ENCODE measurements at regions not wholly inside any gene's neighbourhood (a gene's known extent, or its start where the extent isn't known, plus 50 kb on each side); places are given as distances from the start of the nearest gene placed in this dataset.

- no peak for DNase-seq
Observed at GRCh38 chr5:93096561-93096960, 484.5 kb downstream of the NR2F1-AS1 start.

DNA sequence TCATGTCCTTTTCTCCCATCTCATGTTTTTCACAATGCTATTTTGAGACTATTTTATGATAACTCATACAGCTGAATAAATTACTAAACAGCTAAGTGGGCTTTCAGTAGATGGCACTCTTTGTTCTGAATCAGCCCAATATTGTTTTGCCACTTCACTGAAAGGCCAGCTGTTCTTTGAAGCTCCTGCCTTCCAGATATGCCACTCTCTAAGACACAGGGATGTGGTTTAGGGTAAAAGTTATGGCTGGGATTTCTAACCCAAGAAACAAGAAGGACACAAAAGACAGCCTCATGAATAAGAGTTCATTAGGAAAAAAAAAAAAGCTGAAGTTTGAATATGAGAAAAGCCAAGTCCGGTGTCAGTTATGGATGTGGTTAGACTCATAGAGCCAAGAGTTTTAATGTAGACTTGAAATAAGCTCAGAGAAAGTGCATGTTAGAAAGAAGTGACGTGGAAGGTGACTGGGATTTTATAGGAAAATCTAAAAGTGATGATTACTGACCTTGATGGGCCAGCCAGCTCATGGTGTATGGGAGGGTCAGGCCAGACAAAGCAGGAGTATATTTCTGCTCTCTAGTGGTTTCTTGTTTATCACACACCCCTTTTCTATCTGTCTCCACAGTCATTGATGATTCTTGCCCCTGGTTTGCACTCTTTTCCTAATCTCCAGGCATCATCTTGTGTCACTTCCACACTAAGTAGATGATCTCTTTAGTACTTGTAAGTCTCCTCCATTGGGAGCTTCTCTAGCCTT is 488.5 kb downstream of the NR2F1-AS1 start:
- DNase-seq = no peak

DNA sequence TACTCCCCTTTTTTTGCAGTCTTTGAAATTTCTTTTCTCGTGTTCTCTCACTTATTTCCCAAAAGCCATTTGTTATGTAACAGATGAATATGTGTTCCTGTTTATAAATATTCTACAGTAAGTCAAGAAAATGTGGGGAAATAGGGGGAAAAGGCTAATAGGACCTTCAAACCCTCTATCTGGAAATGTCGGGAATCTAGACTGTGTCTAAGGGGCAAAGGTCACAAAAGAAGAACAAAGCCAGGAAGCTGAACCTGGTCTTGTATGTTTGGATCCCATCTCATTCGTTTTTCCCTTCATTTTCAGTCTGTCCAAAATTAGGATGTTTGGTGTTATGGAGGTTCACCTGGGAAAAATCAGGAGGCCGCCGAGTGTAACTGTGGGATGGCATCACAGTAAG is 490.3 kb downstream of the NR2F1-AS1 start:
- no peak for DNase-seq

- DNase-seq = no peak
Observed at GRCh38 chr5:93088592-93089389, 492.2 kb downstream of the NR2F1-AS1 start.

- no peak for DNase-seq
Observed at GRCh38 chr5:93087326-93087725, 493.7 kb downstream of the NR2F1-AS1 start.

- DNase-seq = no peak
Observed at GRCh38 chr5:93082981-93083380, 498.0 kb downstream of the NR2F1-AS1 start.

DNA sequence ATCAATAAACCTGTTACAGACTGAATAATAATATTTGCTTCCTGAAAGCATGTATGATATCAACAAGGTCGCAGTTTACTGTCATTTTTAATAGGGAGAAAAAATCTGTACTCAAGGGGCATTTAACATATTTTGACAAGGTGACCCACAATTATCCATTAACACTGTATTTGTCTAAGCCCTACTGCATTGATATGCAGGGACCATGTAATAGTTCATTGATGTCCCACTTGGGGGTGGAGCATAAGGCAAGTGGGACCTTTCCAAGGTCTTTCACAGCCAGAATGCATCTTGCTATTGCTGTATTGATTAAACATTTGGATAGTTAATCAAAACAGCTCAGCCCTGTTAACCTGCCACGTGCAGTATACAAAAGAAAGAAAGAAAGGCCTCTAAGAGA is 502.0 kb downstream of the NR2F1-AS1 start:
- no peak for DNase-seq

DNA sequence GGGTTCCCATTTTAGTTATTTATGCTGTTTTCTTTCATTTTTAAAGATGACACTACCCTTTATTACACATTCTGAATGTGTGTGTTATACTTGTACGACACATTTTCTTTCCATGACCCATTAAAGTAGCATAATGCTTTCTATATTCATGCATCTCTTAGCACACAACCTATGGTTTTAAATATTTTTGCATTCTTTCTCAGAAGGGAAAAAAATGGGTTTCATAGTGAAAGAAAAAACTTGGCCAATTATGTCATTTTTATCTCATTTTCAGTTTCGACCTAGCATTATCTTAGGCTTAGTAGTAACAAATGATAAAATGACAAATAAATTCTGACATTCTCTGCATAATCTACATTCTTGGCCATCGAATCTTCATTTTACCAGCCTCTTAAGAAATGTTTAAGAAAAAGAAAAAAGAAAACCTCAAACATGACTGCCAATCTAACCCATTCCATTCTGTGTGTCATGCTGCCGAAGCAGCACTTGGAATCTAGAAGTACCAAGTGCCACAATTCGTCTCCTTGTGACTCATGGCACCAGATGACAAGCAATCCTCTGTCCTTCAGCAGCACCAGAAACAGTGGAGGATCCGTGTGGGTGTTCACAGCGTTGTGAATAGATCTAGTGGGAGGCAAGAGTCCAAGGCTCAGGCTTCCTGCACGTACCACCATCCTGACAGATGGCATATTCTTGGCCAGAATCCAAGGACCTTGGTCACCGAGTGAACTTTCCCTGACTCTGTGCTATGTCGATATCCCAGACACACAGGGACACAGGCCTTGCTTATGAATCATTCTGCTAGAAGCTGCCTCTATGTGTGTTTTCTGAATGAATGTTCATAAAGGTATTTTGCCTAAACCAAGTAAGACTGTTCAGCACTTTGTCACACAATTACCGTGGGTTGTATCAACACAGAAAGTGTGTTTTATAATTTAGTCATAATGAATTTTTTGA is 502.7 kb downstream of the NR2F1-AS1 start:
- no peak for DNase-seq

- no peak for DNase-seq
Observed at GRCh38 chr5:93076566-93076965, 504.5 kb downstream of the NR2F1-AS1 start.

GRCh38 chr5:93076096-93076495 is 504.9 kb downstream of the NR2F1-AS1 start:
- DNase-seq = no peak

DNA sequence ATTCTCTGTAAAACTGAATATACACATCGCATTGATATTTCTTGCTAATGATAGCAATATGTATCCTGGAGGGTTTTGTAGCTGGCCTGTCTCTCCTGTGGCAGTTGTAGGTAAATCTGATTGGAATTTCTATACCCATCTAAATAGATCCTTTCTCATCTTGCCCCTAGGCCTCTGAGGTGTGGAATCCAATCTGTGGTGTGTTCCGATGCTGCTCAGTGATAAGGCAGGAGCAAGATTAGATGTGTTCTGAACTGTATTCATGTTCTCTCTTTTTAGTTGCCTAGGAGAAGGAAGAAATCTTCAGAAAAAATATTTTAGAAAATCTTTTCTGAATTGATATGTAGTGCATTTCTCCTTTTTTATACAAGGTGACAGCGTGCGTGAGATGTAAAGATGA is 507.5 kb downstream of the NR2F1-AS1 start:
- no peak for DNase-seq

DNA sequence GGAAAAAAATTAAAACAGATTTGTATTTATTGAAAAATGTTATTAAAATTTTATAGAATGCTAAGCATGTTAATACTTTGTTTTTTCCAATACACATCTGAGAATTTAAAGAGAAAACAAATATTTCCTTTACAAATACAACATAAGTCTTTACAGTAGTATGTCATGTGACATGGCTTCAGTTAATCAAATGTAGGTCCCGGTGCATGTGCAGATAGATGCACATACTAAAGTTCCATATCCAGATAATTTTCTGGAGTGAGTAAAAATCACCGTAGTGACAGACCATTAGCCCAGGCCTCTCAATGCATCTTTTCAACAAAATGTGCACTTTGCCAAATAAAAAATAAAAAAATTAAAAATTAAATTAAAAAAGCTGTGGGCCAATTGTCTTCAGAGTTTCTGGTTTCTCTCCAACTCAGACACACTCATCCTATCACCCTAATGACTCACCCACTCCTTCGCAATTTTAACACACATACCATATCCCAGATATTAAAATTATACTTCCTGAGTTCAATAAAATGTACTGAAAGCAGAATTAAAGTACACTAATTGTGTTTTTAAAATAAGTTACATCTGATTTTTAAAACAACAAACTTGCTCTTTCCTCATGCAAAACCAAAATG is 508.1 kb downstream of the NR2F1-AS1 start:
- DNase-seq = no peak

DNA sequence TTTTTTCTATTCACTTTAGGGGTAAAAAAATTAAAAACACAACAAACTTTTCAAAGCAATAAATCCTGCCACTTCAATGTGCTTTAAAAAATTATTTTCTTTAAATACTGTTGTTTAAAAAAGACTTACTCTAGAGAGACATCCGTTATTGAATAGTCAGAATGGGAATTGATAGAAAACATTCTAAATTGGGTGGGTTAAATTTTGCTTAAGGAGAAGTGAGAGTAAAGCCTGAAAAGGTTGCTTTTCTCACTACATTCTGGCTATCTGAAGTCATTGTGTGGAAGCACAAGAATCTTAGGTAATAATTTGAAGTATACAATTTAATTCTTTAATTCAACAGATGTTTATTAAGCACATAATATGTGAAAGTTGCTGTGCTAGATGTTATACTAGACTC is 509.3 kb downstream of the NR2F1-AS1 start:
- no peak for DNase-seq

GRCh38 chr5:93070938-93071337 is 510.1 kb downstream of the NR2F1-AS1 start:
- DNase-seq = no peak

- DNase-seq = no peak
Observed at GRCh38 chr5:93069276-93069675, 511.7 kb downstream of the NR2F1-AS1 start.

- DNase-seq = no peak
Observed at GRCh38 chr5:93062548-93062947, 518.5 kb downstream of the NR2F1-AS1 start.

- no peak for DNase-seq
Observed at GRCh38 chr5:93058309-93058708, 522.7 kb downstream of the NR2F1-AS1 start.

- DNase-seq = no peak
Observed at GRCh38 chr5:93057311-93057710, 523.7 kb downstream of the NR2F1-AS1 start.

DNA sequence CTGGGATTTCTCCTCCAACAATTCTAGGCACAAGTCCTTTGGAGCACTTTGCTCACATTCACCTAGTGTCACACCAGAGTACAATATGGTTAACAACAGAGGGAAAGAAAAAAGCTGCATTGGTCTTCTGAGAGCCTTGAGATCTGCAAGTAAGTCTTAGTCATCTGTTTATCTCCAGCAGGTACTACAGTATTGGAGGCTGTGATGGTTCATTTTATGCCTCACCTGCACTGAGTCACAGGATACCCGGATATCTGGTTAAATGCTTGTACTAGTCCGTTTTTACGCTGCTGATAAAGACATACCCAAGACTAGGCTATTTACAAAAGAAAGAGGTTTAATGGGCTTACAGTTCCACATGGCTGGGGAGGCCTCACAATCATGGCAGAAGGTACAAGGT is 525.0 kb downstream of the NR2F1-AS1 start:
- no peak for DNase-seq

- DNase-seq = no peak
Observed at GRCh38 chr5:93055561-93055960, 525.5 kb downstream of the NR2F1-AS1 start.

DNA sequence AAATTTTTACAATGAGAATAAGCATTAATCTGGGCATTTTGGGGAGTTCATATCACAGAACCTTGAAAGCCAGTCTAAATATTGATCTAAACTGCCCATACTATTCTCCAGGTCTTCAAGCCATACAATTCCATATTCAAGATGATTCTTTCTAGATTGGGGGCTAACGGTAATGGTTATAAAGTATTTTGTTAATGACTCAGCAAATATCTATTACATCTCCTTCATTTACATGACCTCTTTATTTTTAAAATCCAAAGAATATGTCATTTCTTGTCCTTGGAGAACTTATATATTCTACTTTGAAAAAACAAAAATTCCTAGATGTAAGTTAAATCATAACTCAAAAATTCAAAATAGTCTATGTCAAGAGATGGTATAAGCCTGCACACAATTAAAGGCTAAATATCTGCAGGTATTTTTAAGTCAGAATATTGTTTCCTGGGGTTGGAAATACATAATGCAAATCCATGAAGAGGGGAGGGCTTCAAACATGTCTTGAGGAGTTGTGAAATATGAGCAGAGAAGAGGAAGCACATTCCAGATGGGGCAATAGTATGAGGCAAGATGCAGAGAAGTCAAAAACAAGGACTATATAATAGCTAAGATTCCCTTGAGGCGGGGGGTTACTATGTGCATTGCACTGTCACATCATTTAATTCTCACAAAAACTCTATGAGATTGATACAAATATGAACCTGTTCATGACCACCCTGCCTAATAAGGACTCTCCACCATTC is 526.4 kb downstream of the NR2F1-AS1 start:
- DNase-seq = peak; percentile 15

GRCh38 chr5:93053825-93054224 is 527.2 kb downstream of the NR2F1-AS1 start:
- DNase-seq = peak; percentile 15
